Hematopoietic multipotent progenitor cell (in vitro differentiated cells): ENCODE measurements at regions not wholly inside any gene's neighbourhood (a gene's known extent, or its start where the extent isn't known, plus 50 kb on each side); places are given as distances from the start of the nearest gene placed in this dataset.
A peak's percentile ranks its signal among the peaks of the same experiment; 100 is the strongest.

Experiments
- DNase-seq, 3 donors: peaks; one replicate each; pipeline ENCODE4 v3.0.0-alpha.2; 2011 to 2015; ENCODE audit warnings: low read depth in 2 of 3, low spot score in 2 of 3

DNA sequence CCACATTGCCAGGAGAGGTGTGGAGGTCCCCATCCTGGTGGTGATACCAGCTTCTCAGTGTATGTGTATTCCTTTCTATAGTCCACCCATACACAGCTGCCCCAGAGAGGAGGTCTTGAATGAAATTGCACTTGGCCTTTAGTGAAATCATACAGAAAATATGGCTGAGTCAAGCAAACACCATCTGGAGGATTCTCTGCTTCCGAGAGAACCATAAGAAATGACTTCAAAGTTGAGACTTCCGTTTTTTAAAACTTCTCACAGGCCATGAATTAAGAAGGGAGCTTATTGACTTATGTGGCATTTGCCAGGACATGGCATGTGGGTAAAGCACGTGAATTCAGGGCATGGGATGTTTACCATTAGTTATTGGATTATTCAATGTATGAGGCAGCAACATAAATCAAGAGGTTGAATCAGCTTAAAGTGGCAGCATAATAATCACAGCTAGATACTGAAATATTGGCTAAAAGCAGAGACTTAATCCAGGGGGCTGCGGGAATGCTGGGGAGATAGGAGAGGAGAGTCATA is 119.1 kb upstream of the MTNR1B start:
- no peak for DNase-seq

DNA sequence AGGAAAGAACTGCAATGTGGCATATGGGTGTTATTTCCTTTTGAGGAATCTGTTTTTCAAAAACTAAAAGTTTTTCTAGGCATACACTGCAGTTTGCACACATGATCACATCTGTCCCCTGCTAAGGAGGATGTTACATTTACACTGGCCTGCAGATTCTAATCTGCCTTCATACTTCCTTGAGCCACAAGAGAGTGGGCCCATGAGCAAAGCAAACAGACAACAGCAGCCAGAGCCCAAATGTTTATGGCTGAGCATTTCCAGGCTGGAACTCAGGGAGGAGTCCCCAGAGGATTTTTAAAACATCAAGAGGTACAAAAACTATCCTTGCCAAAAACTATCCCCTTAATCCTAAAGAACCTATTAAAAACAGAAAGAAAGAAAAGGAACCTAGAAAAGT is 117.2 kb upstream of the MTNR1B start:
- peak in 1 of 3 donors; percentile 3 for DNase-seq

GRCh38 chr11:92852946-92853345 is 116.5 kb upstream of the MTNR1B start:
- DNase-seq: no peak

GRCh38 chr11:92854162-92854561 is 115.3 kb upstream of the MTNR1B start:
- DNase-seq: no peak

DNA sequence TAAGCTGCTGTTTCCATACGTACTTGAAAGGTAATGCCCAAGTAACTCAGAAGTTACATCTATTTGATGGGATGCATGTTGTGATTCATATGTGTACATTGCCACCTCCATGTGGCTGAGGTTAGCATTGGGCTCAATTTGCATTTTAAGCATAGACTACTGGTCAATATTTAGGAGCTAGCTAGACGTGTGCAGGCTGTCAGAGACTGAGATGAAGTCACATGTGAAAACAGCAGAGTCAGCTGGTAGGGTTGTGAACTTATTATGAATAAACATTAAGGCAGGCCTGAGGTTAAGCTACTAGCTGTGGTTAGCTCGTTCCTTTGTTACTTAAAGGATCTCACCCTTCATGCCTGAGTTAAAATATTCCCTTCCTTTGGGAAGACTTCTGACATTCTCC is 114.5 kb upstream of the MTNR1B start:
- DNase-seq: peak in 1 of 3 donors; percentile 5

GRCh38 chr11:92855607-92856405 is 113.6 kb upstream of the MTNR1B start:
- DNase-seq: no peak

DNA sequence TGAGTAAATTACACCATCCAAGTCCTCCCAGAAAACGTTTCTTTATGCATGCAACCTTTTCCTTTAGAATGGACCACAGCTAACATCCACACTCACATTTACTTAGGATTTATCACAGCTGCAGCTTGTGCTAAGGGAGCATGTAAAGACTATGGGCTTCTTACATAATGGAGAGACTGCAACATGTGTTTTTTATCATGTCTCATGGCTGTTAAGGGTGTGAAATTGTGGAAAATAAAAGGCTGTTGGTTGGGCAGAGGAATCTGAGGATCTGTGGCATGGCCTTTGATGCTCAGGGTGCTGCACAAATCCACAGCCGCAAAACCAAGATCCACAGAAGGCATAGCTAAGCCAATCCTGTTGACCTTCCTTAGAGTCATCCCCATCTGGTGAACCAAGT is 112.0 kb upstream of the MTNR1B start:
- DNase-seq: no peak

DNA sequence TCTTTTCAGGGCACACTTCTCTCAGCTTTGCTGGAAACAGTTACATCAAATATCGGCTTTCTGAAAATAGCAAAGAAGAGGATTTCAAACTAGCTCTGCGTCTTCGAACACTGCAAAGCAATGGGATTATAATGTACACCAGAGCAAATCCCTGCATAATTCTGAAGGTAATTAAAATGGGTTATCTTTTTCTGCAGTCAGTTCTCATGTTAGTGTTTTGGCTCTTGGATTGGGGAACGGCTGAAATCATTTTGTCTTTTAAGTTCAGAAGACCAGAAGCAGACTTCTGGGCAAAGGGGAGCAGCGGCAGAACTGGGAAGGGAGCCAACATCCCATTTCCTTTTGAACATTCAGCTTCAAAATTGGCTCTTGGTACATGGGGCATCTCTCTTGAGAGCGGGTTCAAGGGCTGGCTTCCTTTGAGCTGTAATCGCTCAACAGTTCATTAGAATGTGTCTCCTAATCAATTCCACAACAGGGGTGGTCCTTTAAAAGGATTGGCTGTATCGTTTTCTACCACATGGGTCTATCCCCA is 110.2 kb upstream of the MTNR1B start:
- DNase-seq: no peak

- DNase-seq: no peak
These were observed 107.8 kb upstream of the MTNR1B start for GRCh38 chr11:92861634-92862033.

DNA sequence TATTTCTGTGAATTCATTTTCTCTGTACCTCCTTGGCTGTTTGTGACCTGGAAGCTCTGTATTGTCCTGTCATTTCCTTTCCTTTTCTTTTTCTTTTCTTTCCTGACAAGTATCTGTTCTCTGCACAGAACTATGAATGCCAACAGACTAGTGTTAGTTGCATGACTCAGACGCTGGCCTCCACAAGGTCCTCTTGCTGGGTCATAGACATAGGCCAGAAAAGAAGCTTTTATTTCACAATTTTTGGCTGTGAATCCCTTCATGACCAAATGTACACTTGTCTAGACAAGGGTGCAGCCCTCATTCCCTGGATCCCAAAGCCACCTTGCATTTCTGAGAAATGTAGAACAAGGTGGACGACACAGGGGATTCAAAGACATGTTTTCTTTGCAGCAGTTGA is 104.1 kb upstream of the MTNR1B start:
- no peak for DNase-seq

- DNase-seq: no peak
These were observed 102.7 kb upstream of the MTNR1B start for GRCh38 chr11:92866679-92867282.

GRCh38 chr11:92867913-92868619 is 101.4 kb upstream of the MTNR1B start:
- DNase-seq: no peak

DNA sequence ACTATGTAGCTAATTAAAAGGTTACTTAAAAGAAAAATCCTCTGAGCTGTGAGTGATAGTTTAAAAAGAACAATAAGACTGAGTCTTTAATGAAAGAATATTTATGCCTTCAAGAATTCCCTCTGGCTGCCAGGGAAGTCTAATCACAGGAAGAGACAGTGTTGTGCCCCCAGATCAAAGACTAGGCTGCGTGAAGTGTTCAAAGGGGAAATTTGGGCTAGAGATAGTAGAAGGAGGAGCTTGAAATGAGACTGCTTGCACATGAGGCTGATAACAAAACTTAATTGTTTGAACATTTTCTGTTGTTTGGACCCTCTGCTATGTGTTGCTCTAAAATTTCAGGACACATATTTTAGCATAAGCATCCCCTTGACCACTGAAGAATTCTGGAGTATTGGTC is 99.7 kb upstream of the MTNR1B start:
- no peak for DNase-seq

DNA sequence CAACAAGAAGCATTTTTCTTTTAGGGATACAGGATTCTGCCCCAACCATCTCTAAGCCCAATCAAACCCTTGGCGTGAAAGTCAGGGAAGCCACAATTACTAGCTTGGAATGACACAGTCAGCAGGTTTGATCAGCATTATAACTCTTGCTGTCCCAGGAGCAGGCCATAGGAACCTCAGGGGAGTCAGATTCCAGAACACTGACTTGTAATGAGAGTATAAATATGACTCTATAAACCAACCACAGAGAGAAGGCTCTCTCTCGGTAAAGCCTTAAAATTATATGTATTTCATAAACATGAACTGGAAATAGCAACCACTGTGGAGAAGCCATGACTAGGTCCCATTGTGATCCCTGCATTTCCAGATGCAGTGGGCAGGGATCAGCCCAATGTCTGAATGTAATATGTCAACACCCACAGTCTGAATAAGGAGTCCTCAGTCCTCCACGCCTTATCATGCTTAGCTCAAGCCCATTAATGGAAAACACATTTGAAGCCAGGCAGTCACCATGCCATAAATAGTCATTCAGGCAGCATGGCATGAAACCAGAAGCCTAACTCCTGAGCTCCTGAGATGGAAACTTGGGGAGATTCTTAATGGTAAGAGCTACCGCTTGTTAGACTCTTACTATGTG is 99.1 kb upstream of the MTNR1B start:
- no peak for DNase-seq

DNA sequence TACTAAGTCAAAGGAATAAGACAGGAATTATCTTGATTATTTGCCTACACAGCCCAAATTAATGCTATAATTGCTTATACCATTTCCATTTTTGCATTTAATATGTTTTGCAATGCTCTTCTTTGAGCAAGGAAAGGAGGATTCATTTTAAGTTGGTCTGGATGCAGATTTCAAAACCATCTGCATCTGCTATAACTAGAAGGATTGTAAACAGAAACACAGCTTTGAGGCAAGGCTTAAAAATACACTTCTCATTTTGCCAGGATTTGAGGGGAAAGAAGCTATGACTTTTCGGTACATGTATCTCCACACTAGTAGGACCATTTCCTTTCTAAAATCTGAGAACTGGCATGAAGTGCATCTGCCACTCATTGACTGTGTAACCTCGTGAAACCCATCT is 95.9 kb upstream of the MTNR1B start:
- DNase-seq: no peak

- DNase-seq: no peak
These were observed 94.0 kb upstream of the MTNR1B start for GRCh38 chr11:92875473-92875872.

DNA sequence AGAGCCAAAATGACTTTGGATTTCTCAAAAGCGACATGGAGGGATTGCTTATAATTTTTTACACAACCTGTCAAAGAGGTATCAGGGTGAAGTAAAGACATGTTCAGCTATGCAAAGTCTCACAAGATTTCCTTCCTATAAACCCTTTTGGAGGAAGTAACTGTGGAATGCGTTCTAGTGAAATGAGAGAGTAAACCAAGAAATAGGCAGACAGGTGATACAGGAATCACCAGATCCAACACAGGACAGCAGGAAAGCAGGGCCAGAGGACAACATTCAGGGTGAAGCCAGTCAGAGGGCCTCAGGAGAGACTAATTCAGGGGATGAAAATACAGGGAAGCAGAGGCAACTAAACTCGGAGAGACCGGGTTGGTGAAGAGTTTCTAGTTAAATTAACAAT is 90.4 kb upstream of the MTNR1B start:
- no peak for DNase-seq

DNA sequence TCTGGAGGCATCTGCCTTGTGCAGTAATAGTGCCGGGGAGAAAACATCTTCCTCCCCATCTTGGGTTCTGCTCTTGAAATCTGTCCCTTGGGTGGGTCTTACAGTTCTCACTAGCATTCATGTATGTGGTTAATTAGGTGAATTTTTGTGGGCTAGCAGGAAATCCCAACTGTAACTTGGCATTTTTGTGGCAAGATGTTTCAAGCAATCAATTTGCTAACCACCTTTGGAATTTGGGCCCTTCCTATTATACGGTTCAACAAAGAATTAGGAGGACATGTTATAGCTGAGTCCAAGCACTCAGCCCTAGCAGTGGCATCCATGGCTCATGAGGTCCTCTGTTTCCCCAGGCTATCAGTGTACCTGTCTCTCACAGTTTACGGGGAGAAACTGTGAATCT is 89.1 kb upstream of the MTNR1B start:
- no peak for DNase-seq

GRCh38 chr11:92881940-92882450 is 87.5 kb upstream of the MTNR1B start:
- DNase-seq: no peak

GRCh38 chr11:92882828-92883611 is 86.4 kb upstream of the MTNR1B start:
- no peak for DNase-seq
